Trophoblast cell (in vitro differentiated cells and primary cell): ENCODE measurements at regions not wholly inside any gene's neighbourhood (a gene's known extent, or its start where the extent isn't known, plus 50 kb on each side); places are given as distances from the start of the nearest gene placed in this dataset.
A peak's percentile ranks its signal among the peaks of the same experiment; 100 is the strongest.

Experiments used
- DNase-seq, 2 donors: peaks; one replicate each; pipeline ENCODE4 v3.0.0-alpha.2; 2016
- H2AFZ ChIP-seq: 2 replicates; pipeline ENCODE4 v1.6.1; 2013; ENCODE audit warnings: low read length, moderate library complexity, mild to moderate bottlenecking; ENCODE audit not compliant: insufficient read depth, poor library complexity
- H2AK5ac ChIP-seq: 2 replicates; pipeline ENCODE4 v1.6.1; 2013; ENCODE audit warnings: mild to moderate bottlenecking, low read length
- H2BK120ac ChIP-seq: 2 replicates; pipeline ENCODE4 v1.6.1; 2013; ENCODE audit warnings: low read length, mild to moderate bottlenecking, moderate library complexity; ENCODE audit not compliant: insufficient read depth, poor library complexity
- H2BK12ac ChIP-seq: 2 replicates; pipeline ENCODE4 v1.6.1; 2013; ENCODE audit warnings: mild to moderate bottlenecking, low read length, moderate library complexity
- H2BK5ac ChIP-seq: 2 replicates; pipeline ENCODE4 v1.6.1; 2013; ENCODE audit warnings: low read length, low read depth, moderate library complexity, mild to moderate bottlenecking; ENCODE audit not compliant: poor library complexity
- H3K14ac ChIP-seq: 2 replicates; pipeline ENCODE4 v1.6.1; 2013; ENCODE audit warnings: mild to moderate bottlenecking, low read length
- H3K18ac ChIP-seq: 2 replicates; pipeline ENCODE4 v1.6.1; 2013; ENCODE audit warnings: mild to moderate bottlenecking, low read length
- H3K23ac ChIP-seq: 2 replicates; pipeline ENCODE4 v1.6.1; 2013; ENCODE audit warnings: low read length
- H3K27ac ChIP-seq: 2 replicates; pipeline ENCODE4 v1.5.1; 2013; ENCODE audit warnings: low read depth, mild to moderate bottlenecking, inconsistent platforms, low read length, moderate library complexity
- H3K27me3 ChIP-seq: 2 replicates; pipeline ENCODE4 v1.6.1; 2013; ENCODE audit warnings: inconsistent platforms, mild to moderate bottlenecking, low read length, moderate library complexity; ENCODE audit not compliant: insufficient read depth
- H3K36me3 ChIP-seq, 2 experiments: 1 replicate in 1 of 2; 2 replicates in 1 of 2; pipeline ENCODE4 v1.6.1; 2013; ENCODE audit warnings: low read length in 2 of 2, mild to moderate bottlenecking in 2 of 2, moderate library complexity in 1 of 2; ENCODE audit not compliant: insufficient read depth in 2 of 2, control insufficient read depth in 1 of 2
- H3K4ac ChIP-seq: 2 replicates; pipeline ENCODE4 v1.6.1; 2013; ENCODE audit warnings: low read depth, mild to moderate bottlenecking, low read length, moderate library complexity
- H3K4me1 ChIP-seq, 2 experiments: 1 replicate in 1 of 2; 2 replicates in 1 of 2; pipeline ENCODE4 v1.6.1; 2013; ENCODE audit warnings: low read length in 2 of 2, mild to moderate bottlenecking in 2 of 2, moderate library complexity in 1 of 2; ENCODE audit not compliant: insufficient read depth in 2 of 2, control insufficient read depth in 1 of 2
- H3K4me2 ChIP-seq: 2 replicates; pipeline ENCODE4 v1.6.1; 2013; ENCODE audit warnings: inconsistent platforms, mild to moderate bottlenecking, low read length, moderate library complexity
- H3K4me3 ChIP-seq: 2 replicates; pipeline ENCODE4 v1.5.1; 2013; ENCODE audit warnings: mild to moderate bottlenecking, low read depth, low read length, inconsistent platforms
- H3K79me1 ChIP-seq: one replicate; pipeline ENCODE4 v1.6.1; 2013; ENCODE audit warnings: low read length
- H3K79me2 ChIP-seq: 2 replicates; pipeline ENCODE4 v1.6.1; 2013; ENCODE audit warnings: low read length, mild to moderate bottlenecking; ENCODE audit not compliant: control insufficient read depth, insufficient read depth, poor library complexity
- H3K9ac ChIP-seq: 2 replicates; pipeline ENCODE4 v1.6.1; 2013; ENCODE audit warnings: mild to moderate bottlenecking, low read length
- H3K9me3 ChIP-seq: 2 replicates; pipeline ENCODE4 v1.6.1; 2013; ENCODE audit warnings: low read depth, mild to moderate bottlenecking, control low read depth, inconsistent platforms, low read length; ENCODE audit not compliant: insufficient read depth
- H4K12ac ChIP-seq: 2 replicates; pipeline ENCODE4 v1.6.1; 2013; ENCODE audit warnings: low read depth, mild to moderate bottlenecking, low read length, moderate library complexity
- H4K8ac ChIP-seq: 2 replicates; pipeline ENCODE4 v1.6.1; 2013; ENCODE audit warnings: low read depth, mild to moderate bottlenecking, low read length, moderate library complexity
- H4K91ac ChIP-seq: one replicate; pipeline ENCODE4 v1.6.1; 2013; ENCODE audit warnings: low read depth, mild to moderate bottlenecking, low read length, moderate library complexity
- WGBS: extraction: QIAGEN DNeasy Blood & Tissue Kit; methylation state at CpG from one replicate; pipeline ENCODE4 v1.1.7; 2013; ENCODE audit warnings: missing lambda C conversion rate; ENCODE audit not compliant: insufficient read length, insufficient coverage; ENCODE audit errors: extremely low coverage; 5-methylcytosine and 5-hydroxymethylcytosine counted together

- DNase-seq = peak in 1 of 2 donors; percentile 69
- no peak overlapping the region for H2BK120ac ChIP-seq
- H3K9ac ChIP-seq = no peak overlapping the region
- H2BK12ac ChIP-seq = no peak overlapping the region
- no peak overlapping the region for H2BK5ac ChIP-seq
- no peak overlapping the region for H4K91ac ChIP-seq
- H3K23ac ChIP-seq = no peak overlapping the region
- no peak overlapping the region for H3K4me2 ChIP-seq
- H2AFZ ChIP-seq = no peak overlapping the region
- H3K4me3 ChIP-seq = no peak overlapping the region
- H3K79me2 ChIP-seq = no peaks in the 10 kb centered on the region
- H2AK5ac ChIP-seq = no peak overlapping the region
- peaks cover 3% of the 10 kb centered on the region for H3K9me3 ChIP-seq
- H3K4me1 ChIP-seq = no peaks in the 10 kb centered on the region
- H4K12ac ChIP-seq = no peak overlapping the region
- H3K79me1 ChIP-seq = no peaks in the 10 kb centered on the region
- H3K14ac ChIP-seq = no peak overlapping the region
- no peak overlapping the region for H4K8ac ChIP-seq
- H3K27ac ChIP-seq = no peak overlapping the region
- H3K4ac ChIP-seq = no peak overlapping the region
- WGBS = no CpG with 5 or more reads among the region's 4 CpGs
- no peaks in the 10 kb centered on the region for H3K27me3 ChIP-seq
- H3K36me3 ChIP-seq = no peaks in the 10 kb centered on the region
- H3K18ac ChIP-seq = no peak overlapping the region
Measured at GRCh38 chr2:128557831-128558241, 239.2 kb upstream of the HS6ST1 start.

GRCh38 chr2:128558441-128558840, 239.8 kb upstream of the HS6ST1 start:
- no peak overlapping the region for H3K4me3 ChIP-seq
- no peak overlapping the region for H2BK120ac ChIP-seq
- H2AFZ ChIP-seq = no peak overlapping the region
- no peak overlapping the region for H2AK5ac ChIP-seq
- no peak overlapping the region for H4K8ac ChIP-seq
- no peak overlapping the region for H3K9ac ChIP-seq
- H3K79me2 ChIP-seq = no peaks in the 10 kb centered on the region
- H3K36me3 ChIP-seq = no peaks in the 10 kb centered on the region
- no peaks in the 10 kb centered on the region for H3K27me3 ChIP-seq
- no peak overlapping the region for H2BK12ac ChIP-seq
- no peak overlapping the region for H3K4ac ChIP-seq
- no peak overlapping the region for H4K12ac ChIP-seq
- H3K79me1 ChIP-seq = no peaks in the 10 kb centered on the region
- H3K14ac ChIP-seq = no peak overlapping the region
- DNase-seq = no peak
- peaks cover 3% of the 10 kb centered on the region for H3K9me3 ChIP-seq
- WGBS = no CpG with 5 or more reads among the region's 3 CpGs
- H3K18ac ChIP-seq = no peak overlapping the region
- no peak overlapping the region for H4K91ac ChIP-seq
- no peak overlapping the region for H3K4me2 ChIP-seq
- no peak overlapping the region for H2BK5ac ChIP-seq
- no peak overlapping the region for H3K23ac ChIP-seq
- no peaks in the 10 kb centered on the region for H3K4me1 ChIP-seq
- H3K27ac ChIP-seq = no peak overlapping the region

- Histone ChIP-seq H3K14ac (no peak overlapping the region), H3K18ac (no peak overlapping the region), H3K4me1 (no peaks in the 10 kb centered on the region), H3K23ac (no peak overlapping the region), H3K27me3 (no peaks in the 10 kb centered on the region), H2BK12ac (no peak overlapping the region), H3K9me3 (peaks cover 3% of the 10 kb centered on the region), H2AK5ac (no peak overlapping the region), H4K8ac (no peak overlapping the region), H3K4ac (no peak overlapping the region), H3K79me2 (no peaks in the 10 kb centered on the region), H3K9ac (no peak overlapping the region), H4K91ac (no peak overlapping the region), H2AFZ (no peak overlapping the region), H3K36me3 (no peaks in the 10 kb centered on the region), H2BK5ac (no peak overlapping the region), H3K4me3 (no peak overlapping the region), H2BK120ac (no peak overlapping the region), H4K12ac (no peak overlapping the region), H3K4me2 (no peak overlapping the region), H3K79me1 (no peaks in the 10 kb centered on the region), H3K27ac (no peak overlapping the region)
- no CpG with 5 or more reads among the region's 11 CpGs for WGBS
- DNase-seq = peak in 1 of 2 donors; percentile 71
Measured at GRCh38 chr2:128558895-128559532, 240.3 kb upstream of the HS6ST1 start.

- Histone ChIP-seq H2AFZ (no peak overlapping the region), H3K79me2 (no peaks in the 10 kb centered on the region), H3K36me3 (no peaks in the 10 kb centered on the region), H4K12ac (no peak overlapping the region), H3K4me3 (no peak overlapping the region), H3K23ac (no peak overlapping the region), H3K14ac (no peak overlapping the region), H3K9me3 (no peaks in the 10 kb centered on the region), H2BK12ac (no peak overlapping the region), H2BK120ac (no peak overlapping the region), H3K4me1 (no peaks in the 10 kb centered on the region), H3K4me2 (no peak overlapping the region), H2AK5ac (no peak overlapping the region), H3K27me3 (no peaks in the 10 kb centered on the region), H3K9ac (no peak overlapping the region), H2BK5ac (no peak overlapping the region), H3K79me1 (no peaks in the 10 kb centered on the region), H3K18ac (no peak overlapping the region), H4K8ac (no peak overlapping the region), H3K4ac (no peak overlapping the region), H3K27ac (no peak overlapping the region), H4K91ac (no peak overlapping the region)
- no CpG with 5 or more reads among the region's 18 CpGs for WGBS
- DNase-seq = no peak
Measured at GRCh38 chr2:128559533-128560515, 241.2 kb upstream of the HS6ST1 start.
